ENCODE measurements at regions not wholly inside any gene's neighbourhood (a gene's known extent, or its start where the extent isn't known, plus 50 kb on each side); places are given as distances from the start of the nearest gene placed in this dataset.

DNA sequence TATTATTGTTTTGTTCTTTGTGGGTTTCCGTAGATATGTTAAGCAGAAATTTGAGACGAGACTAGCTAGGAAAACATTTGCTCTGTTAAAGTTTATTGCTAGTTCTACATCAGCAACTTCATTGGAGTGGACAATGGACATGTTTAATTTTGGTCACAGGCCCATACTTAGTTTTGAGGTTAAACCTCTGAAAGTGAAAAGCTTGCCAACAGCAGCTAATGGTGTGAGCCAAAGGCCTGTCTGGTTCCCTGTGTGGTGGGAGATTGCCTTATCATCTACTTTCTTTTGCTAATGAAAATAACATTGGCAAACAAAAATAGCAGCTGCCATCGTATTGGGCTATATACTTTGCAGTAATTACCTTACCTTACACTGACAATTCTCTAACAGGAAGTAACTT is 388.4 kb upstream of the FZD8 start:
- TF ChIP-seq POLR2A (IDR thresholded peaks at IDR 0.05), result no peak
- TF ChIP-seq, protein P1, sequence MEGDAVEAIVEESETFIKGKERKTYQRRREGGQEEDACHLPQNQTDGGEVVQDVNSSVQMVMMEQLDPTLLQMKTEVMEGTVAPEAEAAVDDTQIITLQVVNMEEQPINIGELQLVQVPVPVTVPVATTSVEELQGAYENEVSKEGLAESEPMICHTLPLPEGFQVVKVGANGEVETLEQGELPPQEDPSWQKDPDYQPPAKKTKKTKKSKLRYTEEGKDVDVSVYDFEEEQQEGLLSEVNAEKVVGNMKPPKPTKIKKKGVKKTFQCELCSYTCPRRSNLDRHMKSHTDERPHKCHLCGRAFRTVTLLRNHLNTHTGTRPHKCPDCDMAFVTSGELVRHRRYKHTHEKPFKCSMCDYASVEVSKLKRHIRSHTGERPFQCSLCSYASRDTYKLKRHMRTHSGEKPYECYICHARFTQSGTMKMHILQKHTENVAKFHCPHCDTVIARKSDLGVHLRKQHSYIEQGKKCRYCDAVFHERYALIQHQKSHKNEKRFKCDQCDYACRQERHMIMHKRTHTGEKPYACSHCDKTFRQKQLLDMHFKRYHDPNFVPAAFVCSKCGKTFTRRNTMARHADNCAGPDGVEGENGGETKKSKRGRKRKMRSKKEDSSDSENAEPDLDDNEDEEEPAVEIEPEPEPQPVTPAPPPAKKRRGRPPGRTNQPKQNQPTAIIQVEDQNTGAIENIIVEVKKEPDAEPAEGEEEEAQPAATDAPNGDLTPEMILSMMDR (IDR thresholded peaks at IDR 0.05), result no peak
